NCI-H82 treated with DMSO at 0.1 percent for 48 hours (cell line): ENCODE measurements at regions not wholly inside any gene's neighbourhood (a gene's known extent, or its start where the extent isn't known, plus 50 kb on each side); places are given as distances from the start of the nearest gene placed in this dataset.
"Not testable (repeated sequence)": the region's sequence is repeated elsewhere in the genome, so short reads cannot be mapped to it uniquely, and the experiment has no call there.

Experiments used
- DNase-seq: peaks from one replicate; lab custom pipeline; 2025; ENCODE audit not compliant: unreplicated experiment; lab: John Stamatoyannopoulos, UW

DNA sequence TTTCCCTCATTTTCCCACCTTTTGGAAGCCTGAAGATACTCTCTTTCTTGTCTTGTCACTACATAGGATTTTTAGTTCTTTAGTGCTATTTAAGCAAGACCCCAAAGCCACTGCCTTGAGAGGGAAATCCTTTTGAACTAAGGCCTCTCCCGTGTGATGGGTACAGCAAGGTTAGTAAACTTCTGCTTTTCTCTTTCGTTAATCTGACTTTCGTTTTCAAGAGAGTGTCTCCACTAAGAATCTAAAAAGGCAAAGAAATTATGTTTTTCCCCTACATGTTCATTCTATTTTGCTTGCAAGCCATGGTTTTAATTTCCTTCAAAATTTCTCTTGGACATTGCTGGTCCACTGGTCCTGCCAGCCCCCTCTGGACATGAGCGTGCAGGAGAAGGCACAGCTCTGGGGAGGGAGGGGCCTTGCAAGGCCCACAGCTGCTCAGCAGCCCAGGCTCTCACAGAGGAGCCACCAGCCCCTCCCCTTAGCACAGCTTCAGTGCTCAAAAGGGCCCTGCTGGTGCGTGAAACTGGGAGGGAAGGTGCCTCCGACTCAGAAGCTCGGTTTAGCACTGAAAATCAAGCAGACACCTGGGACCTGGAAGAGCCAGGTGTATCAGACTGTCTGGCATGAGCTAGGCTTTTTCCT is 210.9 kb upstream of the GALNT2 start:
- no peak for DNase-seq

GRCh38 chr1:229857585-229857984 is 209.5 kb upstream of the GALNT2 start:
- no peak for DNase-seq

GRCh38 chr1:229859026-229859425 is 208.0 kb upstream of the GALNT2 start:
- no peak for DNase-seq

GRCh38 chr1:229860926-229861325 is 206.1 kb upstream of the GALNT2 start:
- DNase-seq: no peak

GRCh38 chr1:229862017-229862774 is 204.8 kb upstream of the GALNT2 start:
- no peak for DNase-seq

GRCh38 chr1:229863651-229864545 is 203.1 kb upstream of the GALNT2 start:
- DNase-seq: no peak

DNA sequence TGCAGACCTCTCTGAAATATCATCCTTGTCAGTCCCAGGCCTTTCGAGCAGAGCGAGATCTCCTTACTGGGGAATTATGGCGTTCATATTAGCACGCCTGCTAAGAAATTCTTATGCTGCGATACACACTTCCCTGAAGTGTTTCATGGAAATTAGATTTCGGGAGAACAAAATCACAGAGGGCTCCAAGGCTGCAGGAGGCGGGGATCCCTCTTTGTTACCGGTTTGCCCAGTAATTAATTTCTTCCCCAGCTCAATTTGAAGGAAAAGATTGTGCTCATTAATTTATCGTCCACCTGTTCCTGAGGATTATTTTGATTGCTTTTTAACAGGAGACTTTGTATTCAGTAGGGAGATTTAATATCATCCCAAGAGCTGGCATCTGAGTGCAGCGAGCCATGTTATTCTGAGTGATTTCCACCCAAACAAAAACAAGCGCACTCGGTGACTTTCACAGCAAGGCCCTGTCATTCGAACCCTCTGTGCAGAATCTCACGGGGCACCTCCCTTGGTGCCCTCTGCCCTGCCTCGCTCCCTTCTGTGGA is 202.3 kb upstream of the GALNT2 start:
- DNase-seq: no peak

- not testable (repeated sequence) for DNase-seq
These were observed 201.7 kb upstream of the GALNT2 start for GRCh38 chr1:229865321-229865720.

DNA sequence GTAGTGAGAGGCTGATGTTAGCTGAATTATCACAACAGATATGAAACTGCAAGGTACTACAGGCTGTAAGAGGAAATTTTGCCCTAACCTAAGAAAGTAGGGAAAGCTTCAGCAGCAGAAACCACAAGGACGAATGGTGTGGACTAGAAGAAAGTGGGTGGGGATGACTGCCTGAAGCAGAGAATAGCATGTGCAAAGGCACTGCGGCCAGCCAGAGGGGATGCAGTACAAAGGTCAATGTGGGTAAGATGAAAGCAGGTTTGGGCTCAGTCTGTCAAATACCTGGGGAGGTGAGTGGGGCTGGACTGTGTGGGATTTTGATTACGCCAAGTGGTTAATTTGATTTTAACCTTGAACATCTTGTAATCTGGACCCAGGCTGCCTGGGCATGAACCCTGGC is 199.3 kb upstream of the GALNT2 start:
- DNase-seq: no peak

- DNase-seq: no peak
These were observed 197.8 kb upstream of the GALNT2 start for GRCh38 chr1:229869240-229869639.

DNA sequence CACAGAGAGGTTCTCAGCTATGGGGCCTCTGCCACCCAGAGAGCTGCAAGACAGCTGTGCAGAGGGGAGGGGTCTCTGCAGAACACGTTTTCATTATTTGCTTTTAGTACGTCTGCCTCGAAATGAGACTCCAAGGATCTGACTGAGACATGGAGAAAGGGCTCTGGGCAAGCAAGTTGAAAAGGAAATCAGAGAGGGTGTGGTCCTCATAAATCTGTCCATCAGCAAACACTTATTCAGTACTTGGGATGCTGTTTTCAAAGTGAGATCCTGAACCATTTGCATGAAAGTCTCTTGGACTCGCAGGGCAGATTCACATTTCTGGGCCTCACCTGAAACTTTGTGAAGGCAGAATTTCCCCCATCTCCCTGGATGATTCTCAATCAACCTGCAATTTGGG is 197.4 kb upstream of the GALNT2 start:
- no peak for DNase-seq

- DNase-seq: no peak
These were observed 196.7 kb upstream of the GALNT2 start for GRCh38 chr1:229870381-229870780.

- DNase-seq: no peak
These were observed 195.9 kb upstream of the GALNT2 start for GRCh38 chr1:229871078-229871676.

DNA sequence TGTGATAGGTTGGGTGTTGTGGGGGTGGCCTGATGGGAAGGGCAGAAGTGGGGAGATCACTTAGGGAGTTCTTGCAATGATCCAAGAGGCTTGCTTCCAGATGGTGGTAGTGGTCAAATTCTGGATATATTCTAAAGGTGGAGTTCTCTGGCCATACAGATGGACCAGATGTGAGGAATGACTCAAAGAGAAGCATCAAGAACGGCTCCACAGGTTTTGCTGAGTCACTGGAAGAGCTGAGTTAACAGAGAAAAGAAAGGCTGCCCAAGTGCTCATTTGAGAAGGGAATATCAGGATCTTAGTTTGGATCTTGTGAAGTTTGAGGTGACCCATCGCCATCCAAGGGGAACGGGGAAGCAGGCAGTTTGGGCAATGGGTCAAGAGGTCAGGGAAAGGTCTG is 192.9 kb upstream of the GALNT2 start:
- no peak for DNase-seq

GRCh38 chr1:229874609-229875008 is 192.4 kb upstream of the GALNT2 start:
- DNase-seq: no peak

GRCh38 chr1:229875086-229875485 is 192.0 kb upstream of the GALNT2 start:
- no peak for DNase-seq

- DNase-seq: no peak
These were observed 187.3 kb upstream of the GALNT2 start for GRCh38 chr1:229879746-229880145.

DNA sequence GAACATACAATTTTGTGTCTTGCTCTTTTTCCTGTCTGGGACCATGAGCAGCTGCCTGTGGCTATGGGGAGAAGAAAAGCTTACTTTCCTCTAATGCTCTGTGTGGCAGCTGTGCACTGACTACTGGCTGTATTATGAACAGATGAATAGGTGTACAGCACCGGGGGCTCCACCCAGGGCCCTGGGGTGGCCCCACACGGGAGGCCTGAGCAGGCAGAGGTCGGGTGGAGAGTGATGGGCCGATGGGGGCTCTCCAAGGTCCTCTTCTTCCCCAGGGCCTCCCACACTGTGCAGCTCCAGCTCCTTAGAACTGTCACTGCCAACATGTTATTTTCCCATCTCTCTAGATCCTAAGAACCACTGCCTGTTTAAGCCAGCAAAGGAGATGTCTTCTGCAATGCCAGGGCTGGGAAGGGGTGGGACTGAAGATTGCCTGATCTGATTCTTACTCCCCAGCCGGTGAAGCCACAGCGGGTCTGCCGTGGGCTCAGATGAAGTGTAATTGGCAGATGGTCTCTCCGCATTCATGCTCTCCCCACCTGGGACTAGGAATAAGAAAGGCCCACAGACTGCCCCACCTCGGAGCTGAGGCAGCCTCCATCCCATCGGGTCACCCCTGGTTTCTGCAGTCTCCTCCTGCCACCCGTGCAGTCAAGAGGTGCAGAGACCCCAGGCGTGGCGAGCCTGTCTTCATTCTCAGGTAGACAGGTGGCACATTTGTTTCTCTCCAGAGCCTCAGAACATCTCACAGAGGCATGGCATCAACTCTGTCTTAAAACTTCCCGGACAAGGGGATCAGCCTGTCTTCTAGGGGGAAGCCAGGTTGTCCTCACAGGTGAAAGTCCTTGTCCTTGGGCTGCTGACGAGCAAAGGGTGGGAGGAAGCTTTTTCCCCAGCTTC is 186.5 kb upstream of the GALNT2 start:
- no peak for DNase-seq

GRCh38 chr1:229882621-229883020 is 184.4 kb upstream of the GALNT2 start:
- DNase-seq: no peak
